Thyroid gland (tissue), 4 donors: ENCODE measurements at regions not wholly inside any gene's neighbourhood (a gene's known extent, or its start where the extent isn't known, plus 50 kb on each side); places are given as distances from the start of the nearest gene placed in this dataset.

Experiments used
- CTCF ChIP-seq, 6 experiments: fragments of 200-600 bp in 3 of 6; fragments of 450-650 bp in 3 of 6; sonication (generic) in 3 of 6; IDR thresholded peaks; one replicate each; pipeline ENCODE4 v1.5.1; 2016 to 2019; ENCODE audit warnings: antibody characterized with exemption in 6 of 6, mild to moderate bottlenecking in 2 of 6, inconsistent platforms in 1 of 6, moderate library complexity in 1 of 6
- POLR2A ChIP-seq, 2 donors: fragments of 450-650 bp; IDR thresholded peaks; one replicate each; pipeline ENCODE4 v1.6.1; 2017; ENCODE audit warnings: antibody characterized with exemption in 2 of 2, mild to moderate bottlenecking in 2 of 2, moderate library complexity in 1 of 2

GRCh38 chr12:126482238-126482889, 1417.1 kb downstream of the AACS start:
- TF ChIP-seq CTCF (IDR thresholded peaks at IDR 0.05) (no peak), POLR2A (IDR thresholded peaks at IDR 0.05) (no peak)
